ENCODE measurements at regions not wholly inside any gene's neighbourhood (a gene's known extent, or its start where the extent isn't known, plus 50 kb on each side); places are given as distances from the start of the nearest gene placed in this dataset.

DNA sequence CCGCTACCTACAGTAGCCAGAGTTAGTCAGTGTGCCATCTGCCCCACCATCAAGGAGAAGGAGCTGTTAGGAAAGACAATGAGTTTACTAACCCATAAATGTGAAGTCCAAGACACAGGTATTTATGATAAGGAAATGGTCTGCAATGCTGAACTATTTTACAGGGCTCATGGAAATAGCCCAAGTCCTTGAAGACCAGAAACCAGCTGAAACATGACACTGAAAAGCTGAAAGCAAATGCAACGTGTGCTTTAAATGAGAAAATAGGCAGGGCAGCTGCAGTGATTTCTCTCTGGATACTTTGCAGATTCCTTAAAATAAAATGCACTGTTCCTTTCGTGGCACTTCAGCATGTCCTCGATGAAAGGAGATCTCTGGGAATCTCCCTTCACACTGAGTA, 256.4 kb upstream of the TCF4 start:
- DNase-seq (ENCODE audit: low spot score), result no peak
- no peak overlapping the region for H2AFZ ChIP-seq (replicated peaks)
- no peak overlapping the region for H3K9ac ChIP-seq
- Mint-ChIP-seq H3K4me1 (peaks cover 12% of the 10 kb centered on the region), H3K27ac (no peak overlapping the region), H3K4me3 (no peak overlapping the region), H3K9me3 (peaks cover 14% of the 10 kb centered on the region), H3K36me3 (no peaks in the 10 kb centered on the region), H3K27me3 (ENCODE audit: insufficient read depth, low read depth) (peaks cover 2% of the 10 kb centered on the region)
- H3K36me3 ChIP-seq, result no peaks in the 10 kb centered on the region
- no peak overlapping the region for H3K27ac ChIP-seq
- no peaks in the 10 kb centered on the region for H3F3A ChIP-seq (ENCODE audit: low read depth)
- TF ChIP-seq EZH2phosphoT487 (IDR thresholded peaks at IDR 0.05), result no peak
- no peak for TF ChIP-seq EZH2 (IDR thresholded peaks at IDR 0.05)
- TF ChIP-seq, protein P1, sequence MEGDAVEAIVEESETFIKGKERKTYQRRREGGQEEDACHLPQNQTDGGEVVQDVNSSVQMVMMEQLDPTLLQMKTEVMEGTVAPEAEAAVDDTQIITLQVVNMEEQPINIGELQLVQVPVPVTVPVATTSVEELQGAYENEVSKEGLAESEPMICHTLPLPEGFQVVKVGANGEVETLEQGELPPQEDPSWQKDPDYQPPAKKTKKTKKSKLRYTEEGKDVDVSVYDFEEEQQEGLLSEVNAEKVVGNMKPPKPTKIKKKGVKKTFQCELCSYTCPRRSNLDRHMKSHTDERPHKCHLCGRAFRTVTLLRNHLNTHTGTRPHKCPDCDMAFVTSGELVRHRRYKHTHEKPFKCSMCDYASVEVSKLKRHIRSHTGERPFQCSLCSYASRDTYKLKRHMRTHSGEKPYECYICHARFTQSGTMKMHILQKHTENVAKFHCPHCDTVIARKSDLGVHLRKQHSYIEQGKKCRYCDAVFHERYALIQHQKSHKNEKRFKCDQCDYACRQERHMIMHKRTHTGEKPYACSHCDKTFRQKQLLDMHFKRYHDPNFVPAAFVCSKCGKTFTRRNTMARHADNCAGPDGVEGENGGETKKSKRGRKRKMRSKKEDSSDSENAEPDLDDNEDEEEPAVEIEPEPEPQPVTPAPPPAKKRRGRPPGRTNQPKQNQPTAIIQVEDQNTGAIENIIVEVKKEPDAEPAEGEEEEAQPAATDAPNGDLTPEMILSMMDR (IDR thresholded peaks at IDR 0.05), result no peak
- H3K9me3 ChIP-seq (ENCODE audit: low read depth), result no peaks in the 10 kb centered on the region
- no peak overlapping the region for H3K4me2 ChIP-seq
- H4K20me1 ChIP-seq (ENCODE audit: low read depth), result no peaks in the 10 kb centered on the region
- no peak overlapping the region for H3K4me3 ChIP-seq
- no peaks in the 10 kb centered on the region for H3K79me2 ChIP-seq (ENCODE audit: low read depth)
- H3K27me3 ChIP-seq, result no peaks in the 10 kb centered on the region
- peaks cover 3% of the 10 kb centered on the region for H3K4me1 ChIP-seq

DNA sequence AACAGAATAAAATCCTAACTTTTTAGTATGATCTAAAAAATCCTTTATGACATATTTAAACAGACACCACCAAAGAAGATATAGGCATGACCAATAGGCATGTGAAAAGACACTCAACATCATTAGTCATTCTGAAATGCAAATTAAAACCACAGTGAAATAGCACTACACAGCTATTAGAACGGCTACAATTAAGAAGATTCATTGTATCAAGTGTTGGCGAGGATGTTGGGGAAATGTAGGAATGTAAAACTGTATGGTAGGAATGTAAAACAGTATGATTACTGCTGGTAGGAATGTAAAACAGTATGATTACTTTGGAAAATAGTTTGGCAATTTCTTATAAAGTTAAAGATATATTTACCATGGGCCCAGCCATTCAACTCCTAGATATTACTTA, 253.3 kb upstream of the TCF4 start:
- peaks cover 3% of the 10 kb centered on the region for H3K4me1 ChIP-seq

DNA sequence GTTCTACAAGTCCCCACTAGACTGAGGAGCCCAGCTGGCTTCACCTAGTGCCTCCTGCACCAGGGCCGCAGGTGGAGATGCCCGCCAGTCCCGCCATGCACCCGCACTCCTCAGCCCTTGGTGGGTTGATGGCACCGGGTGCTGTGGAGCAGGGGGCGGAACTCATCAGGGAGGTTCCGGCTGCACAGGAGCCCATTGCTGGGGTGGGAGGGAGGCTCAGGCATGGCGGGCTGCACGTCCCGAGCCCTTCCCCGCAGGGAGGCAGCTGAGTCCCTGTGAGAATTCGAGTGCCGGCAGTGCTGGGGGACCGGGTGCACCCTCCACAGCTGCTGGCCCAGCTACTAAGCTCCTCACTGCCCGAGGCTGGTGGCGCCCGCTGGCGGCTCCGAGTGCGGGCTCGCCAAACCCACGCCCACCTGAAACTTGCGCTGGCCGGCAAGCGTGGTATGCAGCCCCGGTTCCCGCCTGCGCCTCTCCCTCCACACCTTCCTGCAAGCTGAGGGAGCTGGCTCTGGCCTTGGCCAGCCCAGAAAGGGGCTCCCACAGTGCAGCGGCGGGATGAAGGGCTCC, 252.7 kb upstream of the TCF4 start:
- Histone ChIP-seq H3K79me2 (ENCODE audit: low read depth) (no peaks in the 10 kb centered on the region), H3K36me3 (no peaks in the 10 kb centered on the region), H3K9ac (no peak overlapping the region), H3K27ac (no peak overlapping the region), H2AFZ (replicated peaks) (no peak overlapping the region), H3K4me3 (no peak overlapping the region), H4K20me1 (ENCODE audit: low read depth) (no peaks in the 10 kb centered on the region), H3K27me3 (no peaks in the 10 kb centered on the region), H3K4me1 (peaks cover 3% of the 10 kb centered on the region), H3K9me3 (ENCODE audit: low read depth) (no peaks in the 10 kb centered on the region), H3F3A (ENCODE audit: low read depth) (no peaks in the 10 kb centered on the region), H3K4me2 (no peak overlapping the region)
- Mint-ChIP-seq H3K4me3 (no peak overlapping the region), H3K27ac (no peak overlapping the region), H3K4me1 (peaks cover 2% of the 10 kb centered on the region), H3K9me3 (peaks cover 27% of the 10 kb centered on the region), H3K27me3 (ENCODE audit: insufficient read depth, low read depth) (peaks cover 3% of the 10 kb centered on the region), H3K36me3 (no peaks in the 10 kb centered on the region)
- no peak for DNase-seq (ENCODE audit: low spot score)
- TF ChIP-seq EZH2 (IDR thresholded peaks at IDR 0.05) (no peak), EZH2phosphoT487 (IDR thresholded peaks at IDR 0.05) (no peak)

More for the DNA sequence above, 253.3 kb upstream of the TCF4 start:
- Histone ChIP-seq H3F3A (ENCODE audit: low read depth) (no peaks in the 10 kb centered on the region), H3K9me3 (ENCODE audit: low read depth) (no peaks in the 10 kb centered on the region), H3K27ac (no peak overlapping the region), H3K9ac (no peak overlapping the region), H3K4me3 (no peak overlapping the region), H3K27me3 (no peaks in the 10 kb centered on the region), H3K79me2 (ENCODE audit: low read depth) (no peaks in the 10 kb centered on the region), H4K20me1 (ENCODE audit: low read depth) (no peaks in the 10 kb centered on the region), H2AFZ (replicated peaks) (no peak overlapping the region), H3K4me2 (no peak overlapping the region), H3K36me3 (no peaks in the 10 kb centered on the region)
- Mint-ChIP-seq H3K27ac (no peak overlapping the region), H3K27me3 (ENCODE audit: insufficient read depth, low read depth) (peaks cover 3% of the 10 kb centered on the region), H3K36me3 (no peaks in the 10 kb centered on the region), H3K4me3 (no peak overlapping the region), H3K4me1 (peaks cover 3% of the 10 kb centered on the region), H3K9me3 (peaks cover 27% of the 10 kb centered on the region)
- TF ChIP-seq EZH2 (IDR thresholded peaks at IDR 0.05), result no peak
- no peak for TF ChIP-seq EZH2phosphoT487 (IDR thresholded peaks at IDR 0.05)
- TF ChIP-seq, protein P1 (IDR thresholded peaks at IDR 0.05), result no peak
- DNase-seq (ENCODE audit: low spot score), result no peak

DNA sequence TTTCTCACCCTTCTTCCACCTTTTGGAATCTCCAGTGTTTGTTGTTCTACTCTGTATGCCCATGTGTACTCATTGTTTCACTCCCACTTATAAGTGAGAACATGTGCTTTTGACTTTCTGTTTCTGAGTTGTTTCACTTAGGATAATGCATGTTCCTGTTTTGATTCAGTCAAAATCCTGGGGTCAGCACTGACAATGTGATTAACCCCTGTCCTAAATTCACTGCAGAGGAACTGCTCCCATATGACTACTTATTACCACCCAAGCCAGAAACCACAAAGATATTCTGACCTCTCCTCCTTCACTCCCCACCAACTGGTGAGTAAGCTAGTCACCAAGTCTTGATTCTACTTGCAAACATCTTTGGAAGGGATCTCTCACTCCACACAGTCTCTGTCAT, 251.4 kb upstream of the TCF4 start:
- Histone ChIP-seq H3K36me3 (no peaks in the 10 kb centered on the region), H2AFZ (replicated peaks) (no peak overlapping the region), H3K27ac (no peak overlapping the region), H3K27me3 (no peaks in the 10 kb centered on the region), H3F3A (ENCODE audit: low read depth) (no peaks in the 10 kb centered on the region), H3K4me3 (no peak overlapping the region), H3K4me1 (no peaks in the 10 kb centered on the region), H3K79me2 (ENCODE audit: low read depth) (no peaks in the 10 kb centered on the region), H4K20me1 (ENCODE audit: low read depth) (no peaks in the 10 kb centered on the region), H3K4me2 (no peak overlapping the region), H3K9me3 (ENCODE audit: low read depth) (no peaks in the 10 kb centered on the region), H3K9ac (no peak overlapping the region)
- DNase-seq (ENCODE audit: low spot score), result no peak
- Mint-ChIP-seq H3K27ac (no peak overlapping the region), H3K36me3 (no peaks in the 10 kb centered on the region), H3K9me3 (peaks cover 27% of the 10 kb centered on the region), H3K4me1 (peaks cover 2% of the 10 kb centered on the region), H3K27me3 (ENCODE audit: insufficient read depth, low read depth) (peaks cover 4% of the 10 kb centered on the region), H3K4me3 (no peak overlapping the region)
- no peak for TF ChIP-seq EZH2phosphoT487 (IDR thresholded peaks at IDR 0.05)
- TF ChIP-seq, protein P1 (IDR thresholded peaks at IDR 0.05), result no peak
- no peak for TF ChIP-seq EZH2 (IDR thresholded peaks at IDR 0.05)
